Stimulated activated CD8-positive, alpha-beta memory T cell treated with anti-CD3 and anti-CD28 coated beads, Interleukin-12 subunit alpha, Interleukin-12 subunit beta, amount 100 ng/mL, for 24 hours (primary cell): ENCODE measurements at regions not wholly inside any gene's neighbourhood (a gene's known extent, or its start where the extent isn't known, plus 50 kb on each side); places are given as distances from the start of the nearest gene placed in this dataset.

ENCODE experiments used
- DNase-seq: peaks from one replicate; pipeline ENCODE4 v3.0.0-alpha.2; 2020; ENCODE audit errors: extremely low read depth

DNA sequence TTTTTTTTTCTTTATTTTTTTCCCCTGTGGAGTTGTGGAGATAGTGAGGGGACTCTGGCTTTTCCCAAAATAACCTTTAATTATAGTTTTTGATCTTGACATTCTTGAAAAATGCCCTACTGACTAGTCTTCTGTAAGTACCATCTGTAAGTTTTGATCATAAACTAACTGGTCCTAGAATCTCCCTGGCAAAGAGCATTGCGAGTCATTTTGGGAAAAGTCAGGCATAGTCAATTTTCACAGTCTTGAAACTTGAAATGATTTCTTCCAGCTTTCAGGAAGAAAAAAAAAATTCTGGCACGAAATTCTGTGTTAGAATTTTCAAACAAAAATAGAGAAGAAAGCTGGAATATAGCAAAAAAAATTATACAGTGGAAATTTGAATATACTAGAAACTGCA lies 181.2 kb upstream of the SNX7 start:
- no peak for DNase-seq

DNA sequence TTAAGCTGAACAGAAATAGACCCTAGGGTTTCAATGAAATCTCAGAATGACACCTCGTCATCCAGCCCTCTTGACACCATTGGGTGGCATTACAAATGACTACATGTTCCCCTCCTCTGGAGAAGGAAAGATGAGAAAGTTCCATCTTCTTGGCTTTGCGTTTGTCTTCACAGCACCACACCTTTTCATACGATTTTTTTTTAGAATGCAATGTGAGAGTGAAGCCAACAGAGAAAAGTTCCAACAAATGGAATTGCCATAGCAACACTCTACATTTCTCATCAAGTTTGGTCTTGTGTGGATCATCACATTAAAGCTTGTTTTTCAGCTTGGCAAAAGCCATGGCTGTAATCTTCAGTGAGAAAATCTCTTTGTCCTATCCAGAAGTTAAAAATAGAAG lies 183.4 kb upstream of the SNX7 start:
- no peak for DNase-seq

DNA sequence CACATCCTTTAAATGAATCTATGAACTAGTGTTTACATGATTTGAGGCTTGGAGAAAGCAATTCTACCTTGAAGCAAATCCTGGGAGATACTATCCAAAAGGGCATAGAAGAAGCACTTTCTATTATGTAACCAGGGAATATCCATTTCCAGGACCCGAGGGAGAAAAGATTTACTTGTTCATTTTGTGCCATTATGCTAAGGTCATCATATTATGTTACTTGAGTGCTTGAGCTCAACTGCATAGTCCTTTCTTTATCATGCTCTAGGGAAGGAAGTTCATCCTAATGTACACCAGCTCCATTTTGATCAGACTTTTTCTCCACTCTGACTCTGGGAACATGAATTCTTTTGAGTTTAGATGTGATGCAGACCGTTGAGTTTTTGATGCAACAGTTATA lies 188.6 kb upstream of the SNX7 start:
- DNase-seq: no peak

DNA sequence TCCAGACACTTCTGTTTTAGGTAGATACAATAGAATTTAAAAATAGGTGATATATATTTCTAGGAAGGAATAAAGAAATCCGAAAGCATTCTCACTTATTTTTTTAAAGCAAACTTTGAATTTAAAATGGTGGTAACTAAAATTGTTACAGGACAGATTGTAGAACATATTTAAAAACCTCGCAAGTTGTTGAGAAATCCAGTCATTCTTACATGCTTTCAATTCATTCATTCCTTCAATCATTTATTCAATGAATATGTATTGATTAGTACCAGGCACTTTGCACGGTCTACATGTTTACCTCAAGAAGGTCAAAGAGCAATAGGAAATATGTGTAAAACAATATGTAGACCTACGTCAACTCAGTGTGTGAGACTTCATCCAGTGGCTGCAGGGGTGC lies 189.9 kb upstream of the SNX7 start:
- no peak for DNase-seq

DNA sequence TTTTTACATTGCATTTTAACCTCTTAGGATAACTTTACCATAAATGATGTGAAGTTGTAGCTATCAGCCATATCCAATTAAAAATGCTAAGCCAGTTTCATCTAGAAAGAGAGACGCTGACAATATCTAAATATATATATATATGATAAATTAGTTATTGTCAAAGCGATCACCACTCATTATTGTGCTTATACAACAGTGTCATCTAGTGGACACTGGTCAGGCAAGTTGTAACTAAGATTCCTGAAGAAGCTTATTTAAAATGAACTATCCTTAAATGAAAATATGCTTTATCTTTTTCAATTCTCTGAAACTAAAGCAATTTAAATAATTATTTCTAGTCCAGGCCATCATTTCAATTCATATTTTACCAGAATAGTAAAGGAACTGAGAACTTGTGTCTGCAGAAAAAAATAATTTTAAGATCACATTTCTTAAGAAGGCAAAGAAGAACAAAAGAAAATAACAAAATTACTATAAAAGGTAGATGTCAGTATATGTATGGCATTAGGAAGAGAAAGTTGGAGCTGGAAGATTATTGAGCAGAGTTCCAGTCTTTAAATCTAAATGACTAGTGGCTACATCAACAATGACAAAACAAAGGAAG lies 193.3 kb upstream of the SNX7 start:
- no peak for DNase-seq

DNA sequence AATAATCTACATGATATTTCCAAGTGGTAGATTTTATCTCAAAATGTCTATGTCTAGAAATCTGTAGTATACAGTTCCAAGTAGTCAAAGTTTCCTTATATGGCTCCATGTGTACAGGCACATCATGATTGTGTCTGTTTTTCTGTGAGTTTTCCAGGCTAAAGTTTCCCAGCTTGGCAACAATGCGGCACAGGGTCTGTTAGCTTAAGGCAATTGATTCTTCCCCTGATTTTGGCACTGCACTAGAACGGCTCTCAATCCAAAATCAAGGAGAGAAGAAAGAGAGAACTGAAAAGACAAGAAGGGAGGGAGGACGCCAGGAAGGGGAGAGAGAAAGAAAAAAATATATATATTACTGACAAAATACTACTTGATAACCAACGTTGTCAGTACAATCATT lies 193.9 kb upstream of the SNX7 start:
- DNase-seq: no peak

DNA sequence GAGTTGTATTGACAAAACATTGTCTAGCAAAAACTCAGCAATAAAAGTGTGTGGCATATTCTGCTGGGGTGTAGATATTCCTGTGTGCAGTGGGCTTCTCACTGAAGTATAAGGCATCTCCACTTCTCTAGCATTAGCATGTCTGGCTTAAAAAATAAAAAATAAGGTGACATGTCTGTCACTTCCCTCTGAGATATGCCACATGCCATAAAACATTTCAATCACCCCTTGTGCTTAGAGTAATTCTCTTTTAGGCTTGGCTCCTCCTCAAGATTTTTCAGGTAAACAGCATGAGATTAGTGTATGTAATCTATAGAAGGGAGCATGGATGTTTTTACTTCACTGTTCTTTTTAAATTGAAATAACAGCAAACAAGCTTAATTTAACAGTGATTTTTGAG lies 194.4 kb upstream of the SNX7 start:
- DNase-seq: no peak

DNA sequence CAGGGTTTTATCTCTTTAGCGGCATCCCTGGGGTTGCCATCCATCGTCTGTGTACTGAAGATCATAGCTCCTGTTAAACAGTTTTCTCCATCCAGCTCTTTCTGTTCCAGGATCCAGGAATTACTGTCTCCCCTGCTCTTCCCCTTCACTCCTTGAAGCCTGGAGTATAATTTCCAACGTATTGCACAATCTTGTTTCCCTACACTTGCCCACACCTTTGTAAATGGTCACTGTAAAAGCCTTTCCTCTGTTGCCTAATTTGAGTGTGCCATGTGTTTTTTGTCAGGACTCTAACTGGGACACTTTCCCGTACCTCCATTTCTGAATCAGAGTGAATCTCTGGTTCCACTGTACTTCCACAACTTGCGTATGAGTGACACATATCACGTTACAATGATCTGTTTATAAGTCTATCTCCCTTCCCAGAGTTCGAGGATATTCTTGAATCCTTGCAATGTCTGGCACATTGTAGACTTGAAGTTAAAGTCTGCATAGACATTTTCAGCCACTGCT lies 199.6 kb upstream of the SNX7 start:
- DNase-seq: no peak

DNA sequence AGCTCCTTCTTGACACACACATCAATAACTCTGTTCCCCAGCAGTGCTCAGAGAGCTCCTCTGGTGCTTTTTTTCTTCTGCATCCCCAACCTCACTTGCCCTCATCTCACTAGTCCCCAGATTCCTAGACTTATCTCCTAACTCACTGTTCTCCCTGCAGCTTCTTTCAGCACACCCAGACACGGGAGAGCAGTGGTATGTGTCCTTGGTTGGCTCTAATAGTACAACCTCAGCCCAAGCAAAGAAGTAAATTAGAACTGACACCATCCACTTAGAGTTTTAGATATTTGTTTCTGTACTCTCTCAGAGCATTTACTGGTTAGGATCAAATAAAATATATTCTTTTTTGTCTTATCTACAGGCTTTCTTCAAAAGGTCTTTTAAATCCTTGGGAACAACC lies 201.4 kb upstream of the SNX7 start:
- no peak for DNase-seq

DNA sequence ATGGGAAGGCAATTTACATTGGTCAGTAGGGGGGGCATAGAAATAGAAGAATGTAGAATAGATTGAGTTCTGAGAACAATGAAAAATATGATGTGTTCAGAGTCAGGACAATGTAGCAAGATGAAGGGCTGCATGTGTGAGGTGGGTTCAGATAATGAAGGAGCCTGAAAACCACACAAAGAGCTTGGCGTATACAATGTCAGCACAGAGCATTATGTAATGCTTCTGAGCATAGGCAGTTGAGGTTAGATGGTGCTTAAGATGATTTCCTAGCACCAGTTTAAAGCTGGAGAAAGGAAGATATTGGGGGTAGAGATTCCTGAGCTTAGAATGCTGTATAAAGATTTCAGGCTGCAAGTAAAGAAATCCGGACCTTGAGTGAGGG lies 202.0 kb upstream of the SNX7 start:
- no peak for DNase-seq

DNA sequence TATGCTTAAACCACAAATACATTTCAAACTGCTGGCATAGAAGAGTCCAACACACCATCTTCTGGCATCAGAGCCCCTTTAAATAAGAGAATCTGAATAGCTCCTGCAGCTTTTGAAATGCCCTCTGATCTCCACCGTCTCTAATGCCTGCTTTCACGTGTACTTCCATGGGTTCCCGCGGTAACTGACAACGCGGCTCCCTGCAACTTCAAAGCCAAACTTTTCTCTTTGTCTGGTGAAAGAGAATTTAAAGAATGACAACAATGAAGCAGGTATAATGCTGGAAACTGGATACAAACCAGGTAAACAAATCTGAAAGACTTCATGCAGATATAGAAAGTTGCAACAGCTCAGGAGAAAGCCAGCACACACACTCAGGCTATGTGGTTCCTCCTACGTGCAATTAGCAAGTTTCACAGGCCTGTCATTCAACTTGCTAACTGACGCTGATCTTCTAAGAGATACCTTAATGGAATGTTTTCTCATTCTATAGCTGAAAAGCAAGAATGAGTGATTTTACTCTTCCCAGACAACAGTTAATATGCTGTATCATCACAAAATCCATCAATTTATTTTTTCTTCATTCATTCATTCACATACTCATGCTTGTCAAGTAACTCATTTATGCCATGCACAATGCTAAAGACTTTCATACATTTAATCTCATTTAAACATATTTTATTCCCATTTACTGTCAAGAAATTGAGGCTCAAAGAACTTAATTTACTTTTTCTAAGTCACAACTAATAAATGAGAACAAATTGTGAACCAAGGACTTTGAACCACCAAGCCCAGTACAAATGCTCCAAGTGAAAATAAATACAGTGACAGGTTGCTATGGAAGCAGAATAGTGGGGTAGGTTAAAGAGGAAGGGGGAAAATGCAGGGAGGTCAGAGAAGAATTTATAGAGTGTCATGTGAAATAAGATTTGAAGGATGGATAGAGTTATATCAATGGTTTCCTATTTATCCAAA lies 202.7 kb upstream of the SNX7 start:
- DNase-seq: no peak

DNA sequence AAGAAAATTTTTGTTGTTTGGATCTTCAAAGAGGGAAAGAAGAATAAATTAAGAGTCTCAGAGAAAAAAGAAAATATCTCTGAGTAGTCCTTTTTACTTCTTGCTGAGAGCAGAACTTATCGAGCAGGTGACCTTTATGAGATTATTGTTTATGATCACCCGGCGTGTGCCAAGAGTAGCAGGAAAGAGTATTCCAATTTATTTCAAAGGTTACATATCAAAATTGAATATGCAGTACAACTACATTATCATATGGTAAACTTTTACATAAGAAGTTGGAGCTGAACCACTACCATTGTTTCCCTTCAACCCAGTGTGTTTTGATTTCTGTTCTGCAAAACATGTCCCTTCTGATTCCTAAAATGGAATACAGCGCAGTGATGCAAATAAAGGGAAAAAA lies 204.3 kb upstream of the SNX7 start:
- DNase-seq: no peak

DNA sequence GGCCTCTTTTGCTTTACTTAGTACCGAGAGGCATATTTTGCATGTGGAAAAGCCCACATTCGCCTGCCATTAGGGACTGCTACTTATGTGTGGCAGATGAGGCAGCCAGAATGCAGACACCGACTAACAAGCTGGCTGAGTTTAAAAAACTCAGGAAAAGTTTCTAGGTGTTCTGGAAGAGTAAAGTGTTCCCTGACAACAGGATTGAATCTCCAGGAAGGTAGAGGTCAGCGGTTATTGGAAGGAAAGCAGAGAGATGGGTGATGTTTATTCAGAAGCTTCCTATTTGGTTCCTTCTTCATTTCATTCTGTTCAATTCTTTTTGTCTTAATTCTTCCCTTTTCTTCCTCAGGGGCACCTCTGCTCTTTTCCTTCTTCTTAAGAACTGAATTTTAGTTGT lies 206.9 kb upstream of the SNX7 start:
- DNase-seq: no peak

DNA sequence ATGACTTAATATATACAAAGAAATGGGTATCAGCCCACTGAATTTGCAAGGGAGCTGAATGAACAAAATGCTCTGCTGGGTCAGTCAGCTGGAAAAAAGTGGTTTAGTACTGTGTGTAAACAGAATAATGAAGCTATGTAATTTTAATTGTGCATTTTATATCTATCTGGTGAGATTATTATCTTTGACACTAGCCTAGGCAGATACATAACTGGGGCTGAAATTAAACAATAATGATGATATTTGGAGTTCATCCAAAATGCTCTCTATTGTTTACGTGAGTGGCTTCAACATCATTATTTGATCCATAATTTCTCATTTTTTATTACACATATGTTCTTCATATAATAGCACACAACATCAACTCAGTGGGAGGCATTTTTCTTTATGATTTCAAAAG lies 208.5 kb upstream of the SNX7 start:
- DNase-seq: no peak

DNA sequence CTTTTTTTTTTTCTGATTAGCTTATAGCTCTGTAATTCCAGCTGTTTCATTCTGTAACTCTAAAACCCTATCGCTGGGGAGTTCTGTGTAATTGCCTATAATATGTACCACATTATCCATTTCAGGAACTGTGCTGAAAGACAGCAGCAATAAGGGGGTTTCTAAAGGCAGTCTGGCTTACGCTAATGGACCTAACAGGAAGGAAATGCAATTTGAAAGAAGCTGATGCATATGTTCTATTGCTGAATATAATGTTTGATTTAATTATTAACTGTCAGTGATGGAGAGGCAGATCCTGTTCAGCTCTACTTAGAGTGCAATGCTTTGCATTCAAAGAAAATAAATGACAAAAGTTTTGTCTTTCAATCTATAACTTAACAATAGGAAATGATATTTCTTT lies 209.4 kb upstream of the SNX7 start:
- DNase-seq: no peak

DNA sequence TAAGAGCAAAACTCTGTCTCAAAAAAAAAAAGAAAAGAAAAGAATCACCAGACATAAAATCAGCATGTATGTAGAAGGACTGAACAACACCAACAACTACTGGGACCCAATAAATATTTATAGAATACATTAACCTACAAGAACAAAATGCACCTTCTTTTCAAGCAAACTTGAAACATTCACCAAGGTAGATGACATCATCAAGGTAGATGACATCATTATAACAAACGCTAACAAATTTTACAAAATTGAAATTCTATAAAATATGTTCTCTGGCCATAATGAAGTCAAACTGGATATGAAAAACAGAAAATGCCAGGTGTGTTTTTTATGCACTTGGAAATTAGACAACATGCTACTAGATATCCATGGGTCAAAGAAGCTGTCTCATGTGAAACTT lies 220.2 kb upstream of the SNX7 start:
- no peak for DNase-seq

DNA sequence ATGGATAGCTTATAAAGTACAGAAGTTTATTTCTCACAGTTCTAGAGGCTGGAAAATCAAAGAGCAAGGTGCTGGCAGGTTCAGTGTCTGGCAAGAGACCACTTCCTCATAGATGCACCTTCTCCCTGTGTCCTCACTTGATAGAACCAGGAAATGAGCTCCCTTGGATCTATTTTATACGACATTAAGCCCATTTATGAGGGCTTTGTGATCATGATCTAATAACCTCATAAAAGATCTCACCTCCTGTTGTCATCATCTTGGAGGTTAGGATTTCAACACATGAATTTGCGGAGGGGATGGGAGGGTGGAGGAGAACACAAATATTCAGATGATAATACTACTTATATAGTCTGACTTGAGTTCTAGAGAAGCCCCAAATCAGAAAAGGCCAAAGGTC lies 222.1 kb upstream of the SNX7 start:
- DNase-seq: no peak

DNA sequence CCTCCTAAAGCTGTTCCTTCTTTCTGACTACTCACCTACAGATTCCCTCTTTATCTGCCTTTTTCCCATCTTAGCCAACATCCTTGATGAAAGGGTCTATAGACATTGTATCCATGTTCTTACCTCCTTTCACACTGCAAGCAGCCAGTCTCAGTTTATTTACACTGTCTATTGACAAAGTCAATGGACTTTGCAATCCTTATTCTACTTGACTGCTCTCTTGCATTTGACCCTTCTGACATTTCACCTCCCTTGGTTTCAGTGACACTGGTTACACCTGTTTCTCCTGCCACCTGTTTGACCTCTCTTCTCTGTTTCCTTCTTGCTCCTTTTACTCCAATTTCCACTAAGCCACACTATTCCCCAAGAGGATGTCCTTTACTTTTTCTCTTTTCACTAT lies 224.0 kb upstream of the SNX7 start:
- DNase-seq: no peak

DNA sequence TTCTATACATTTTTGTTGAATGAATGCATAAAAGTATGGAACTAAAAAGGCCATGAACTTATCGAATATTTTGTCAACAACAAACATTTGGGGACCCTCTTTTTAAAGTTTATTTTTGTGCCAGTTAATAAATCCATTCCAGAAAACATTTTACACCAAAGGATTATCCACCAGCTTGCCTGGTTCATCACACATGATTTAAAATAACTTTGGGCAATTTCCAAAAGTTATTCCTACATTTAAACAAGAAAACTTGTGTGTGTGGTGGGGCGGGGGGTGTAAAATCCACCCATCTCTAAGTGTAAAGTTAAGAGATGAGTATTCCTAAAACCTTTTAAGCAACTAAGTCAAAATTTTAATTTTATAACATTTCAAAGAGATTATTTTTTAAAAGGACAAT lies 224.5 kb upstream of the SNX7 start:
- no peak for DNase-seq

DNA sequence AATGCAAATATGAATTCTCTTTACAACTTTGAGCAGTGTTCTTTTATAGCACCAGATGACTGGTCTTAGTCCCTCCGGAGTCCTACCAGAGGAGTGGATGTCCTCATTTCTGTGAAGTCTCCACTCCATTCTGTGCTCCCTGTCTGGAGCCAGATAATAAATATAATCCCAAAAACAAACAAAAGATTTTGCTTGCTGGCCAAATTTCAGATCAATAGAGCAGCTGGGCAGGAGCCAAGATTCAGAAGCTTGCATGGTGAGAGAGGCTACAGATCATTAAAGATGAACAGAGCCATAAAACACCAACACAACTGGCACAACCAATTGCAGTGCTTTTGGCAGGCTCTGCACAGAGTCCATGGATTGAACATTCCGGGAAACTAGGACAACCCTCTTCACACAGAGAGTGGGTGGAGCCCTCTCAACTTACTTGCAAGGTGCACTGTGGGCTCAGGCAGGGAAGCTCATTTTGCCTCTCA lies 231.5 kb upstream of the SNX7 start:
- DNase-seq: no peak

DNA sequence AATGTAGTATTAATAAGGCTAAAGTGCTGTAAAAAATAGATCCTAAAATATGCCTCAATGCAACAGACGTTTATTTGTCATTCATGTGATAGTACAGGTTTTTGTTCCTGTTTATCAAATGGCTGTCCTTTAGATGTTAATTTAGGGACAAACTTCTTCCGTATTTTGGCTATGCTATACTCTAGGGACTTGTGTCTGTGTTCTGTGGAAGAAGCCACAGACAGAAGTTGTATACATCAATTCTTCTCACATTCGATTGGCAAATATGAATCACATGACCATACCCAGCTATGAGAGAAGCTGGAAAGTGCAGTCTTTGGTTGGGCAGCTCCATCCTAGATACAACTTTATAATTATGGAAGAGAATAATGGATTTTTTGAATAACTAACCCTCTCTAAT lies 232.7 kb upstream of the SNX7 start:
- DNase-seq: no peak

DNA sequence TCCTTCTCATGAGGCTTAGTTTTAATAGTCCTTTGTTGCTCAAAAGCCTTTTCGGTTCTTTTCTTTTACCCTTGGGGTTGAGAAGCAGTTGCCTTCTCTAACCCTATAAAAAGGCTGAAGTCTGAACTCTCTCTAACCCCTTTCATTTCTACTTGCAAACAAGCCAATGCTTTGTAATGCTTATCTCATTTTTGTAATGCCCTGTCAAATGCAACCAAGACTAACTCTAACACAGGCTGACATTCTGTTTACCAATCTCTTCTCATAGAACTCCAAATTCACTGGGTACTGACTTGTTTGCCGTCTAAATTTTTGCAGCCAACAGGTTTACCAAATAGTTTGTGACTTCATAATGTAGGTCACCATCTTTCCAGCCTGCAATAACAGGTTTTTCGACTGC lies 233.9 kb upstream of the SNX7 start:
- no peak for DNase-seq

DNA sequence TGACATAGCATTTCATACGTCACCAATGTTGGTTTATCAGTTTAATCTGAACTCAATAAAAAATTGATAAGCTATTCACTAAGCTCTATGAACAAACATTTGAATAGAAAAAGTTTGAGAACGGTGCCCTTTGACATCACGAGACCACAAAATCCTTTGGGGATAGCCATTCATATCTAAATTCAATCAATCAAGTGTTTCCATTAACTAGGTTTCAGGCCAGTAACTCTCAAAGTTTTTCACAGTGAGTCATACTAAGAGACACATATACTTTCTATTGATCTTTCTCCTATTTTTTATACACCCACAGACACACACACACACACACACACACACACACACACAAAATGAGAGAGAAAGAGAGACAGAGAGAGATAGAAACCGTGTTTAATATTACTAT lies 235.4 kb upstream of the SNX7 start:
- DNase-seq: no peak
